ENCODE measurements at regions not wholly inside any gene's neighbourhood (a gene's known extent, or its start where the extent isn't known, plus 50 kb on each side); places are given as distances from the start of the nearest gene placed in this dataset.

- TF ChIP-seq, protein P1, sequence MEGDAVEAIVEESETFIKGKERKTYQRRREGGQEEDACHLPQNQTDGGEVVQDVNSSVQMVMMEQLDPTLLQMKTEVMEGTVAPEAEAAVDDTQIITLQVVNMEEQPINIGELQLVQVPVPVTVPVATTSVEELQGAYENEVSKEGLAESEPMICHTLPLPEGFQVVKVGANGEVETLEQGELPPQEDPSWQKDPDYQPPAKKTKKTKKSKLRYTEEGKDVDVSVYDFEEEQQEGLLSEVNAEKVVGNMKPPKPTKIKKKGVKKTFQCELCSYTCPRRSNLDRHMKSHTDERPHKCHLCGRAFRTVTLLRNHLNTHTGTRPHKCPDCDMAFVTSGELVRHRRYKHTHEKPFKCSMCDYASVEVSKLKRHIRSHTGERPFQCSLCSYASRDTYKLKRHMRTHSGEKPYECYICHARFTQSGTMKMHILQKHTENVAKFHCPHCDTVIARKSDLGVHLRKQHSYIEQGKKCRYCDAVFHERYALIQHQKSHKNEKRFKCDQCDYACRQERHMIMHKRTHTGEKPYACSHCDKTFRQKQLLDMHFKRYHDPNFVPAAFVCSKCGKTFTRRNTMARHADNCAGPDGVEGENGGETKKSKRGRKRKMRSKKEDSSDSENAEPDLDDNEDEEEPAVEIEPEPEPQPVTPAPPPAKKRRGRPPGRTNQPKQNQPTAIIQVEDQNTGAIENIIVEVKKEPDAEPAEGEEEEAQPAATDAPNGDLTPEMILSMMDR (conservative IDR thresholded peaks at IDR 0.05) = no peak
- no peak overlapping the region for H3K27ac ChIP-seq
These were observed 562.6 kb downstream of the ZEB2 start for GRCh38 chr2:143957321-143957720.

GRCh38 chr2:143955401-143956065, 564.4 kb downstream of the ZEB2 start:
- no peak overlapping the region for H3K27ac ChIP-seq
- TF ChIP-seq, protein P1 (conservative IDR thresholded peaks at IDR 0.05) = no peak

DNA sequence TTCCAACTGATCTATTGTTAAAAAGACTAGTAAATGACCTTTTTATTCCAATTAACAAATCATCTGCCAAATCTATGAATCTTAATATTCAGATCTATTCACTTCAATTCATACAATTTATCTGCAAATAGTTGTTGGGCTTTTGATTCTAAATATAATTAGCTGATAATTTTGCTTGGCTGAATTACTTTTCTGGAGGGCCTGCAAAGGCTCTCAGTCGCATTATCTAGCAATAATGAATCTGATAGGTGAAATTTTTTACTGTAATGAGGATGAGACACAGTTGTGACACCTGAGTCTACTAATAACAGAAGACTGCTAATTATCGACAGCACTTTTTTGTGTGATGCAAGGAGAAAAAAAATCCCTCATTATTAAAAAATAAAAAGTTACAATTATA, 565.1 kb downstream of the ZEB2 start:
- H3K27ac ChIP-seq = no peak overlapping the region
- TF ChIP-seq, protein P1 (conservative IDR thresholded peaks at IDR 0.05) = no peak

GRCh38 chr2:143954186-143954585, 565.7 kb downstream of the ZEB2 start:
- TF ChIP-seq, protein P1 (conservative IDR thresholded peaks at IDR 0.05) = no peak
- H3K27ac ChIP-seq = no peak overlapping the region

GRCh38 chr2:143953451-143954030, 566.4 kb downstream of the ZEB2 start:
- no peak overlapping the region for H3K27ac ChIP-seq
- TF ChIP-seq, protein P1 (conservative IDR thresholded peaks at IDR 0.05) = no peak

DNA sequence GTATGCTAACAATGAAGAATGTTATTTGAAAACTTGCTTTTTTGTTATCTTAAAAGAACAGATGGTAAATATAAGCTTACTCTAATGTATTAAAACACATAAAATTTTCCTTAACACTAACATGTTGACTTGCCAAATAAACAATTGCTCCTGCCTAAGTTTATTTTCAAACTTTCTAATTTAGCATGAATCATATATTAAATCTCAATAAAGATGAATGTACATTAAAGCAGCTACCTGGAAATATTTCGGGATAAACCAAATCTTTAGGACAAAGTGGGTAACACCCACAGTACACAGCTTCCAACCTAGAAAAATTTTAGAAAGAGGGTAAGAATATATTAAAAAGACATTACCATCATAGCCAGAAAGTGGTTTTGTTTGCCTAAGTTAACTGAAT, 567.4 kb downstream of the ZEB2 start:
- TF ChIP-seq, protein P1 (conservative IDR thresholded peaks at IDR 0.05) = no peak
- no peak overlapping the region for H3K27ac ChIP-seq

DNA sequence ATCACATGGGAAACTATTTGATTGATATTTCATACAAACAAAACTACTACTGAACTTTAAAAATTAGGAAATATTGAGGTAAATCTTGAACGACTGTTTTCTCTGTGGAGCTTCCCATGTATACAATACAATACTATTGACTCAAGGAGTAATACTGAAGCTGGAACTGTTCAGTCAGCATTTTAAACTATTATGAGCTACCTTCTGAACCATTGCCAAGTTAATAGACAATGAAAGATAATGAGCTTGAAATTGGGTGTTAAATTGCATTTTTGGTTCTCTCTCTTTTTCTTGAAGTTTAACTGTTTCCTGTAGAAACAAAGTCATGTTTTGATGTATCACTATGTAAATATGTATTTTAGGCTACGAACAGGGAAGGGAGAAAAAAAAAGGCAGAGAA, 569.2 kb downstream of the ZEB2 start:
- TF ChIP-seq, protein P1 (conservative IDR thresholded peaks at IDR 0.05) = no peak
- H3K27ac ChIP-seq = no peak overlapping the region

All from VCaP (cell line).